Endodermal cell (in vitro differentiated cells): ENCODE measurements at regions not wholly inside any gene's neighbourhood (a gene's known extent, or its start where the extent isn't known, plus 50 kb on each side); places are given as distances from the start of the nearest gene placed in this dataset.

ENCODE experiments used
- DNase-seq: peaks from one replicate; pipeline ENCODE4 v3.0.0-alpha.2; 2017
- H3K27ac ChIP-seq: 2 replicates; pipeline ENCODE4 v1.5.1; 2013; ENCODE audit warnings: mild to moderate bottlenecking, low read depth, low read length, moderate library complexity
- H3K27me3 ChIP-seq: 2 replicates; pipeline ENCODE4 v1.6.1; 2013; ENCODE audit warnings: mild to moderate bottlenecking, low read length, moderate library complexity; ENCODE audit not compliant: insufficient read depth, control insufficient read depth, poor library complexity, severe bottlenecking
- H3K36me3 ChIP-seq: 2 replicates; pipeline ENCODE4 v1.7.0; 2013; ENCODE audit warnings: mild to moderate bottlenecking, low read length, moderate library complexity; ENCODE audit not compliant: control insufficient read depth, insufficient read depth
- H3K4me1 ChIP-seq: one replicate; pipeline ENCODE4 v1.7.0; 2013; ENCODE audit warnings: low read length; ENCODE audit not compliant: control insufficient read depth, insufficient read depth
- H3K4me3 ChIP-seq: 2 replicates; pipeline ENCODE4 v1.5.1; 2013; ENCODE audit warnings: mild to moderate bottlenecking, low read length, moderate library complexity
- H3K9ac ChIP-seq: 2 replicates; pipeline ENCODE4 v1.6.1; 2013; ENCODE audit warnings: mild to moderate bottlenecking, low read length, moderate library complexity; ENCODE audit not compliant: poor library complexity, severe bottlenecking; ENCODE audit errors: extremely low read depth
- H3K9me3 ChIP-seq: 2 replicates; pipeline ENCODE4 v1.6.1; 2013; ENCODE audit warnings: mild to moderate bottlenecking, low read length, moderate library complexity; ENCODE audit not compliant: control insufficient read depth
- H3K27ac Mint-ChIP-seq: 2 replicates; pipeline ENCODE4 v1.8.0; 2020; ENCODE audit warnings: mixed read lengths
- H3K27me3 Mint-ChIP-seq: 2 replicates; pipeline ENCODE4 v1.8.0; 2021; ENCODE audit warnings: mild to moderate bottlenecking, mixed read lengths; ENCODE audit not compliant: insufficient read depth
- H3K36me3 Mint-ChIP-seq: 2 replicates; pipeline ENCODE4 v1.8.0; 2020; ENCODE audit warnings: low read depth, mixed read lengths
- H3K4me1 Mint-ChIP-seq: 2 replicates; pipeline ENCODE4 v1.8.0; 2020; ENCODE audit warnings: mixed read lengths
- H3K4me3 Mint-ChIP-seq: 2 replicates; pipeline ENCODE4 v1.8.0; 2020; ENCODE audit warnings: mild to moderate bottlenecking, moderate library complexity, mixed read lengths
- H3K9me3 Mint-ChIP-seq: 2 replicates; pipeline ENCODE4 v1.8.0; 2020; ENCODE audit warnings: mild to moderate bottlenecking, mixed read lengths
- WGBS, 2 experiments: methylation state at CpG; one replicate each; pipeline versions ENCODE4 v1.1.5 to v1.1.7; 2013; ENCODE audit warnings: missing lambda C conversion rate in 2 of 2, mixed read lengths in 1 of 2; ENCODE audit not compliant: insufficient coverage in 1 of 2, insufficient read length in 1 of 2; 5-methylcytosine and 5-hydroxymethylcytosine counted together
- TF ChIP-seq, protein P1 (sequence below): fragments of 200-600 bp; sonication (generic); conservative IDR thresholded peaks from 2 replicates; pipeline ENCODE4 v1.5.0; 2021; ENCODE audit warnings: antibody characterized with exemption, mild to moderate bottlenecking

DNA sequence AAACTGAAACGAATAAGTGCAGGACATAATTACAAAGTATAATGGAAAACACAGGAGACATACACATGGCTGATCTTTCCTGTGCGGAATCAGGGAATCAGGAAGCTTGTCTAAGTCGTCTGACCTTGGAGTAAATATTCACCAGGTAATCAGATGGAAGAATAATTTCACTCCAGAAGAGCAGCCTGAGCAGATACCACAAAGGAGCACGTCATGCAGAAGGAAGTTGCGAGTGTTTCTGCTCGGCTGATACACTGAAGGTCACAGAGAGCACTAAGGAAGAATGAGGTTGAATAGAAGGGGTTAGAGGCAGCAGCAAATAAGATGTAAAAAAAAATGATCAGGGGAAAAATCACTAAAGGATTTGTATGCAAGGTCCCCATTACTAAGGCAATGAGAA, 122.3 kb upstream of the GPC6 start:
- no peak for DNase-seq
- WGBS, 2 experiments: 91% methylated on average over 6 of the region's 6 CpGs
- Histone ChIP-seq H3K9me3 (peaks cover 4% of the 10 kb centered on the region), H3K27ac (no peak overlapping the region), H3K4me1 (no peaks in the 10 kb centered on the region), H3K9ac (no peak overlapping the region), H3K36me3 (no peaks in the 10 kb centered on the region), H3K27me3 (no peaks in the 10 kb centered on the region), H3K4me3 (no peak overlapping the region)
- Mint-ChIP-seq H3K27me3 (peaks cover 4% of the 10 kb centered on the region), H3K4me1 (peaks cover 8% of the 10 kb centered on the region), H3K4me3 (no peak overlapping the region), H3K27ac (no peak overlapping the region), H3K9me3 (no peaks in the 10 kb centered on the region), H3K36me3 (no peaks in the 10 kb centered on the region)
- TF ChIP-seq, protein P1, sequence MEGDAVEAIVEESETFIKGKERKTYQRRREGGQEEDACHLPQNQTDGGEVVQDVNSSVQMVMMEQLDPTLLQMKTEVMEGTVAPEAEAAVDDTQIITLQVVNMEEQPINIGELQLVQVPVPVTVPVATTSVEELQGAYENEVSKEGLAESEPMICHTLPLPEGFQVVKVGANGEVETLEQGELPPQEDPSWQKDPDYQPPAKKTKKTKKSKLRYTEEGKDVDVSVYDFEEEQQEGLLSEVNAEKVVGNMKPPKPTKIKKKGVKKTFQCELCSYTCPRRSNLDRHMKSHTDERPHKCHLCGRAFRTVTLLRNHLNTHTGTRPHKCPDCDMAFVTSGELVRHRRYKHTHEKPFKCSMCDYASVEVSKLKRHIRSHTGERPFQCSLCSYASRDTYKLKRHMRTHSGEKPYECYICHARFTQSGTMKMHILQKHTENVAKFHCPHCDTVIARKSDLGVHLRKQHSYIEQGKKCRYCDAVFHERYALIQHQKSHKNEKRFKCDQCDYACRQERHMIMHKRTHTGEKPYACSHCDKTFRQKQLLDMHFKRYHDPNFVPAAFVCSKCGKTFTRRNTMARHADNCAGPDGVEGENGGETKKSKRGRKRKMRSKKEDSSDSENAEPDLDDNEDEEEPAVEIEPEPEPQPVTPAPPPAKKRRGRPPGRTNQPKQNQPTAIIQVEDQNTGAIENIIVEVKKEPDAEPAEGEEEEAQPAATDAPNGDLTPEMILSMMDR: no peak

DNA sequence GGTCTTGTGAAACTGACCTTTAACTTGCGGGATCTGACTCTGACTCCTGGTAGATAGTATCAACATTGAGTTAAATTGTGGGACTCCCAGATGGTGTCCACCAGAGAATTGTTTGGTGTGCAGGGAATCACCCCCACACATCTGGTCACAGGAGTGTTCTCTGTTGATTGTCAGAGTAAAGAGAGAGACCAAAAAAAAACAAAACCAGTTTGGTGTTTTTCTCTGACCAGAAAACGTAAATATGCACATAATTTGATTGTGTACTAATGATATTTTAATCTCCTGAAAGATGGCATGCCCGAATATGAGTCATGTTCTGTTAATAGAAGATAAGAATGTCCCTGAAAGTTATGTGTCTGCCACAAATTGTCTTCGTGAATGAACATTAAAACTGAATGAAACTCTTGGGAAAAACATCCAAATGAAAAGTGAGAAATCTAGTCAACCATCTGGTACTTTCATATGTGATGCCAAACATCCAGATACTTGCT, 118.5 kb upstream of the GPC6 start:
- no peak for DNase-seq
- Mint-ChIP-seq H3K4me3 (no peak overlapping the region), H3K27ac (no peak overlapping the region), H3K36me3 (no peaks in the 10 kb centered on the region), H3K4me1 (peaks cover 8% of the 10 kb centered on the region), H3K27me3 (no peaks in the 10 kb centered on the region), H3K9me3 (peaks cover 4% of the 10 kb centered on the region)
- no peaks in the 10 kb centered on the region for H3K36me3 ChIP-seq
- TF ChIP-seq, protein P1: no peak
- 86 to 91% methylated on average over 4 of the region's 4 CpGs for WGBS, 2 experiments
- peaks cover 13% of the 10 kb centered on the region for H3K9me3 ChIP-seq
- H3K4me3 ChIP-seq: no peak overlapping the region
- H3K27ac ChIP-seq: no peak overlapping the region
- no peak overlapping the region for H3K9ac ChIP-seq
- no peaks in the 10 kb centered on the region for H3K4me1 ChIP-seq
- no peaks in the 10 kb centered on the region for H3K27me3 ChIP-seq

DNA sequence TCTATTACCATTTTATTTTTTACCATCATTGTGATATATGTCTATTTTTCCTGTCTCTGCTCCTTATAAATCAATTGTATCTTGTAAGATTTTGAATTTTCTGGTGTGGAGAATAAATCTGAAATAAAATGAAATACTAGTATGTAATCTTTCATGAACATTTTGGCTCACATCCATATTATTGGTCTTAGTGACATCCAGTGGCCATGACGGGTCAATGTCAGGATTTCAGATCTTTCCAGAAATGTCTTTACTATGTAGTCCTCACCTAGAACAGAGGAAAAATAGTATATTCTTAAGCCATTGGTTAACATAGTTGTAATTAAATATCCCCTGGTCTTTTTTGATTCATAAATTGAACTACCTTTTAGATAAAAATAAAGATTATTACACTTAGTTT, 109.8 kb upstream of the GPC6 start:
- Histone ChIP-seq H3K4me1 (no peaks in the 10 kb centered on the region), H3K9me3 (peaks cover 25% of the 10 kb centered on the region), H3K4me3 (no peak overlapping the region), H3K9ac (no peak overlapping the region), H3K36me3 (no peaks in the 10 kb centered on the region), H3K27ac (no peak overlapping the region), H3K27me3 (no peaks in the 10 kb centered on the region)
- H3K9me3 Mint-ChIP-seq: peaks cover 15% of the 10 kb centered on the region
- no peaks in the 10 kb centered on the region for H3K36me3 Mint-ChIP-seq
- H3K4me1 Mint-ChIP-seq: no peaks in the 10 kb centered on the region
- no peak overlapping the region for H3K4me3 Mint-ChIP-seq
- 77% methylated on average over 1 of the region's 1 CpG; no CpG with 5 or more reads in 1 of the 2 experiments for WGBS, 2 experiments
- H3K27ac Mint-ChIP-seq: no peak overlapping the region
- TF ChIP-seq, protein P1: peak; percentile 70
- H3K27me3 Mint-ChIP-seq: no peaks in the 10 kb centered on the region
- no peak for DNase-seq
